GM06990 (cell line): ENCODE measurements at regions not wholly inside any gene's neighbourhood (a gene's known extent, or its start where the extent isn't known, plus 50 kb on each side); places are given as distances from the start of the nearest gene placed in this dataset.
"Not testable (repeated sequence)": the region's sequence is repeated elsewhere in the genome, so short reads cannot be mapped to it uniquely, and the experiment has no call there.

ENCODE experiments used
- DNase-seq: peaks from one replicate; pipeline ENCODE4 v3.0.0-alpha.2; 2011; ENCODE audit not compliant: insufficient read length; ENCODE audit errors: extremely low read depth
- H3K27me3 ChIP-seq: replicated peaks from 2 replicates; pipeline ENCODE4 v1.6.0; 2011; ENCODE audit warnings: low read length; ENCODE audit not compliant: control insufficient read depth, insufficient read depth
- H3K36me3 ChIP-seq: 2 replicates; pipeline ENCODE4 v1.5.1; 2011; ENCODE audit warnings: low read length; ENCODE audit not compliant: control insufficient read depth, insufficient read depth
- H3K4me3 ChIP-seq: replicated peaks from 2 replicates; pipeline ENCODE4 v1.5.1; 2011; ENCODE audit warnings: low read depth, mild to moderate bottlenecking, control low read depth, low read length
- TF ChIP-seq, protein P1 (sequence below): IDR thresholded peaks from 2 replicates; pipeline ENCODE4 v1.5.1; 2011; ENCODE audit warnings: low read length, control low read depth, mild to moderate bottlenecking, inconsistent platforms; ENCODE audit not compliant: insufficient read depth, poor library complexity, severe bottlenecking

DNA sequence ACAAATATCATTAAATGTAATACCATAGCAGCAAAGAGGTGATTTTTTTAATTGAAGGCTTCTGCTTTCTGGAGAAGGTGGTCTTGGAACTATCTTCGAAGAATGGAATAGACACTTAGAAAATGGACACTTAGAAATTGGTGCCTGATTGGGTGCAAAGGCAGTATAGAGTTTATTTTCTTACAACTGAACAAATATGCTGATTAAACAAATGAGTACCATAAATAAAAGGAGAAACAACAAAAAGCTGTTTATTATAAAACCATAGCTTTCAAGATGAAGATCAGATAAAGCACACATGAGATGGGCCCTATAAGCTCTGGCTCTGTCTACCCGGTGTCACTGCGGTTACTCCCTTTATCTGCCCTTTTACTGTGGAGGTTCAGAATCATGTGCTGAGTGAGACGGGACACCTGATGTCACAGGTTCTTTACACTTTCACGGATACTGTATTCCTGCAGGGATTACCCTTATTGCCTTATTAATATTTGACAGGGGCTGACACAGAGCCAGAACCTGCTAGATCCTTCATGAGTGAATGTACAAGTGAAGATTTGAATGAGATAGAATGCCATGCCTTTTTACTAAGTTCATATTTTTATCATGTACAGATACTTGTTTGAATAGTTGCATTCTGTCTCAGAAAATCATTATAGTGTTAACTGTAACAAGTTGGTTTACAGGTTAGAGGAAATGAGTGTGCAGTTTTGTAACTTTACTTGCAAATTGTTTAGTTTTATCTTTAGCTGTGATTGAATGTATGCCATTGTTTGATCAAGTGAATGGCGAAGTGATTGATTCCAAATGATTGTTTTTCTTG is 477.5 kb upstream of the RGS6 start:
- H3K36me3 ChIP-seq, result no peaks in the 10 kb centered on the region
- DNase-seq, result no peak
- no peak overlapping the region for H3K4me3 ChIP-seq
- no peaks in the 10 kb centered on the region for H3K27me3 ChIP-seq
- TF ChIP-seq, protein P1, sequence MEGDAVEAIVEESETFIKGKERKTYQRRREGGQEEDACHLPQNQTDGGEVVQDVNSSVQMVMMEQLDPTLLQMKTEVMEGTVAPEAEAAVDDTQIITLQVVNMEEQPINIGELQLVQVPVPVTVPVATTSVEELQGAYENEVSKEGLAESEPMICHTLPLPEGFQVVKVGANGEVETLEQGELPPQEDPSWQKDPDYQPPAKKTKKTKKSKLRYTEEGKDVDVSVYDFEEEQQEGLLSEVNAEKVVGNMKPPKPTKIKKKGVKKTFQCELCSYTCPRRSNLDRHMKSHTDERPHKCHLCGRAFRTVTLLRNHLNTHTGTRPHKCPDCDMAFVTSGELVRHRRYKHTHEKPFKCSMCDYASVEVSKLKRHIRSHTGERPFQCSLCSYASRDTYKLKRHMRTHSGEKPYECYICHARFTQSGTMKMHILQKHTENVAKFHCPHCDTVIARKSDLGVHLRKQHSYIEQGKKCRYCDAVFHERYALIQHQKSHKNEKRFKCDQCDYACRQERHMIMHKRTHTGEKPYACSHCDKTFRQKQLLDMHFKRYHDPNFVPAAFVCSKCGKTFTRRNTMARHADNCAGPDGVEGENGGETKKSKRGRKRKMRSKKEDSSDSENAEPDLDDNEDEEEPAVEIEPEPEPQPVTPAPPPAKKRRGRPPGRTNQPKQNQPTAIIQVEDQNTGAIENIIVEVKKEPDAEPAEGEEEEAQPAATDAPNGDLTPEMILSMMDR, result no peak

DNA sequence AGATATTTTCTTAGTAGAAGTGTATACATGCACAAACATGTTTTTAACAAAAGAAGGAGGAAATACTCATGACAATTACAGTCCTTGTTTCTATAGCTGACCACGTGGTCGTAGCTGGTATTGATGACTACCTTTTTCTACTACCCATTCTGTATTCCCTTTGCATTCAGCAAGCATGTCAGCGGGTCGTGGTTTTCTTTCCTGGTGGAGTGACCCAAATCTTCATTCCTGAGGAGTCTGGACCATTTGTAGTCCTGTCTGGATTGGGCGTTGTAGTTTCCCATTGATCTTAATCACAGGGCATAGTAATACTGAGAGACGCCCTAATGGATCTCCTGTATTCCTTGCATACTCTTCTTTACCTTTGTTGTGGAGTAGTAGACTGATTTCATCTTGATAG is 472.1 kb upstream of the RGS6 start:
- no peak for DNase-seq
- Histone ChIP-seq H3K36me3 (no peaks in the 10 kb centered on the region), H3K4me3 (no peak overlapping the region), H3K27me3 (no peaks in the 10 kb centered on the region)
- TF ChIP-seq, protein P1, result no peak

GRCh38 chr14:71461617-71462016 is 470.6 kb upstream of the RGS6 start:
- H3K4me3 ChIP-seq, DNase-seq, H3K27me3 ChIP-seq, H3K36me3 ChIP-seq: not testable (repeated sequence)

DNA sequence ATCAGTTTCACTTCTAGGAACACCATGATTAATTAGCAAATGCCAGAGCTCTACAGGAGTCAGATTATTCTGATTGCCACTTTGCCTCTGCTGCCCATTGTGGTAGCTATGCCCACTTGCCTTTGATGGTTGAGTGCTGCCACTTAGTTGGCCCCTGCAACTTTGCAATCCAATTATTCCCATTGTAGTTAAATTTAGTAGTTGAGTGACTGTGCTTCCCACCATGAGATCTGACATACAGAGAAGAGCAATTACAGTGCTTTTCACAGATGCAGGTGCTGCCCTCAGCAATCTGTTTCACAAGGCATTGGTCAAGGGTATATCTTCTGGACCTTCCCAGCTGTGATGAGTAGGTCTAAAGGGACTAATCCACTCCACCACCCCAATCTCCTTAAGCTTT is 468.4 kb upstream of the RGS6 start:
- no peaks in the 10 kb centered on the region for H3K27me3 ChIP-seq
- TF ChIP-seq, protein P1, result no peak
- DNase-seq, result no peak

GRCh38 chr14:71464840-71465239 is 467.4 kb upstream of the RGS6 start:
- DNase-seq, result no peak
- Histone ChIP-seq H3K4me3 (no peak overlapping the region), H3K36me3 (no peaks in the 10 kb centered on the region), H3K27me3 (no peaks in the 10 kb centered on the region)
- TF ChIP-seq, protein P1, result no peak

More for the DNA sequence above, 468.4 kb upstream of the RGS6 start:
- H3K36me3 ChIP-seq, result no peaks in the 10 kb centered on the region
- no peak overlapping the region for H3K4me3 ChIP-seq

GRCh38 chr14:71465316-71465715 is 466.9 kb upstream of the RGS6 start:
- Histone ChIP-seq H3K4me3 (no peak overlapping the region), H3K36me3 (no peaks in the 10 kb centered on the region), H3K27me3 (no peaks in the 10 kb centered on the region)
- DNase-seq, result no peak
- TF ChIP-seq, protein P1, result no peak
